Panc1 (cell line): ENCODE measurements at regions not wholly inside any gene's neighbourhood (a gene's known extent, or its start where the extent isn't known, plus 50 kb on each side); places are given as distances from the start of the nearest gene placed in this dataset.

Experiments used
- ATAC-seq: fragments of 200-7000 bp; cut with Tn5 transposase; 2 replicates; pipeline ENCODE4 v1.9.1; 2020; ENCODE audit warnings: mild to moderate bottlenecking, moderate library complexity
- BruUV-seq: library from RNA; stranded (reverse); fragments of 400-500 nt; replicated peaks from 2 replicates; lab custom pipeline; 2021; lab: Mats Ljungman, UMichigan
- CTCF ChIA-PET: fragments of 300-600 bp; sonication (Branson Sonifier 250); formaldehyde crosslinking; loops from one replicate; lab custom pipeline; 2022; ENCODE audit warnings: antibody characterized with exemption; lab: Charles Lee
- POLR2A ChIA-PET: fragments of 300-600 bp; sonication (Branson Sonifier 250); formaldehyde crosslinking; loops from one replicate; lab custom pipeline; 2022; ENCODE audit warnings: antibody characterized with exemption; lab: Charles Lee
- DNase-seq: peaks from one replicate; pipeline ENCODE4 v3.0.0-alpha.2; 2010; ENCODE audit warnings: low read depth, low spot score
- H3K27ac ChIP-seq: 2 replicates; pipeline ENCODE4 v1.5.1; 2011; ENCODE audit warnings: mild to moderate bottlenecking, low read length, inconsistent platforms
- H3K27me3 ChIP-seq: fragments of 200-500 bp; sonication (Bioruptor generic); 2 replicates; pipeline ENCODE4 v1.6.0; 2014; ENCODE audit warnings: low read length, inconsistent platforms; ENCODE audit not compliant: control insufficient read depth, insufficient read depth
- H3K36me3 ChIP-seq: fragments of 200-500 bp; sonication (Bioruptor generic); 2 replicates; pipeline ENCODE4 v1.5.1; 2014; ENCODE audit warnings: inconsistent platforms, mild to moderate bottlenecking, low read length, moderate library complexity; ENCODE audit not compliant: control insufficient read depth, insufficient read depth
- H3K4me1 ChIP-seq: 2 replicates; pipeline ENCODE4 v1.5.1; 2011; ENCODE audit warnings: inconsistent platforms, mild to moderate bottlenecking, low read length, moderate library complexity; ENCODE audit not compliant: control insufficient read depth, insufficient read depth
- H3K4me3 ChIP-seq, 2 experiments: 2 replicates each; pipeline ENCODE4 v1.5.1; 2011 to 2012; ENCODE audit warnings: low read depth in 2 of 2, low read length in 2 of 2, mild to moderate bottlenecking in 2 of 2, inconsistent platforms in 1 of 2, moderate library complexity in 1 of 2
- H3K9me3 ChIP-seq: fragments of 200-500 bp; sonication (Bioruptor generic); 2 replicates; pipeline ENCODE4 v1.5.1; 2014; ENCODE audit warnings: low read depth, mild to moderate bottlenecking, inconsistent platforms, low read length, moderate library complexity; ENCODE audit not compliant: control insufficient read depth, insufficient read depth
- CTCF ChIP-seq: fragments of 450-650 bp; IDR thresholded peaks from 2 replicates; pipeline ENCODE4 v1.5.1; 2017; ENCODE audit warnings: mild to moderate bottlenecking
- POLR2AphosphoS5 ChIP-seq: IDR thresholded peaks from 2 replicates; pipeline ENCODE4 v1.6.1; 2012; ENCODE audit warnings: mild to moderate bottlenecking, low read depth, low read length, moderate library complexity
- REST ChIP-seq, 2 experiments: IDR thresholded peaks; 2 replicates each; pipeline ENCODE4 v1.6.1; 2011 to 2012; ENCODE audit warnings: low read depth in 2 of 2, control low read depth in 1 of 2, low read length in 1 of 2, mild to moderate bottlenecking in 1 of 2, moderate library complexity in 1 of 2; ENCODE audit not compliant: insufficient read depth in 1 of 2
- SIN3A ChIP-seq: IDR thresholded peaks from 2 replicates; pipeline ENCODE4 v1.6.1; 2012; ENCODE audit warnings: low read depth, mild to moderate bottlenecking, low read length, moderate library complexity, borderline replicate concordance; ENCODE audit not compliant: insufficient read depth
- TCF7L2 ChIP-seq: IDR thresholded peaks from 2 replicates; pipeline ENCODE4 v1.6.1; 2011; ENCODE audit warnings: mild to moderate bottlenecking, low read depth, low read length, inconsistent platforms
- in situ Hi-C: cut with HindIII; loops from 2 replicates; pipeline ENCODE4 v1.10.0; 2016; ENCODE audit warnings: low sequenced_read_pairs, low pct_unique_long_range_greater_than_20kb
- intact Hi-C: fragments of 100-400 bp; cut with micrococcal nuclease; formaldehyde crosslinking; loops from one replicate; pipeline ENCODE4 v1.10.0; 2022; ENCODE audit not compliant: unreplicated experiment

- ATAC-seq = peak; percentile 66; the same call in 1 of the 2 replicates
- no peaks in the 10 kb centered on the region for H3K36me3 ChIP-seq
- no peak for TF ChIP-seq POLR2AphosphoS5
- no peak for TF ChIP-seq REST (IDR thresholded peaks at IDR 0.05; ENCODE audit: insufficient read depth in 1 of 2, low read depth in 2 of 2, low read length in 1 of 2)
- no peak for TF ChIP-seq TCF7L2
- no peak for TF ChIP-seq SIN3A
- TF ChIP-seq CTCF = no peak
- BruUV-seq = no TSS peak
- no peaks in the 10 kb centered on the region for H3K9me3 ChIP-seq
- ChIA-PET POLR2A (interaction anchor here (0.6 kb wide), 1 partner anchor 43 kb away, joined by 3 read pairs; no protein-coding TSS in a partner anchor), CTCF (no interaction called here)
- H3K4me3 ChIP-seq = no peak overlapping the region
- no peaks in the 10 kb centered on the region for H3K27me3 ChIP-seq
- intact Hi-C loops = no loop called here
- in situ Hi-C loops = no loop called here
- DNase-seq = no peak
- peak overlapping the region; percentile 63 for H3K27ac ChIP-seq
- peaks cover 11% of the 10 kb centered on the region for H3K4me1 ChIP-seq
Observed at GRCh38 chr4:186887291-186887700, 163.6 kb upstream of the FAT1 start.

- DNase-seq (no peak), ATAC-seq (no peak)
- POLR2A ChIA-PET = interaction anchor here (0.6 kb wide), 1 partner anchor 44 kb away, joined by 3 read pairs; no protein-coding TSS in a partner anchor
- Histone ChIP-seq H3K36me3 (no peaks in the 10 kb centered on the region), H3K4me3 (no peak overlapping the region), H3K27ac (peak overlapping the region; percentile 63; the same call in 1 of the 2 replicates), H3K27me3 (no peaks in the 10 kb centered on the region), H3K4me1 (peaks cover 8% of the 10 kb centered on the region), H3K9me3 (no peaks in the 10 kb centered on the region)
- intact Hi-C loops = no loop called here
- TSS peak; percentile 38 for BruUV-seq
- in situ Hi-C loops = no loop called here
- TF ChIP-seq REST (IDR thresholded peaks at IDR 0.05; ENCODE audit: insufficient read depth in 1 of 2, low read depth in 2 of 2, low read length in 1 of 2) (no peak), POLR2AphosphoS5 (no peak), CTCF (no peak), TCF7L2 (no peak), SIN3A (no peak)
- CTCF ChIA-PET = no interaction called here
Observed at GRCh38 chr4:186887752-186888151, 164.1 kb upstream of the FAT1 start.
